ENCODE measurements at regions not wholly inside any gene's neighbourhood (a gene's known extent, or its start where the extent isn't known, plus 50 kb on each side); places are given as distances from the start of the nearest gene placed in this dataset.

DNA sequence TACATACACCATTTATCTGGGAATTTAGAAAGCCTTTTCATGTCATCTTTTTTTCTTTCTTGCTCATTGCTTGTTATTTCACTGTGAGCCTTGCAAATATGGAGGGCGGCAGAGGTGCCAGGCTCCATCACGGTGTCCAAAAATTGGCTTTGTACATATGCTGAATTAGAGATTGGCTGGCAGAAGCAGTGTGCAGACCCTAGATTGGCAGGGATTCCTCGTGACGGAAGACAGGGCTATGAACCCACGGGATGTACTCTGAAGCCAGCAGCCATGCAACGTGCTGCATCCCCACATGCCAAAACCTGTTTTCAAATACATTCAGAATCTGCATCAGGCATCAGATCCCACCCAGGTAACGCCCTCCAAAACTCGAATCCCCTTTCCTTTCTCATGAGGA is 142.8 kb downstream of the ZIC5 start:
- no peaks in the 10 kb centered on the region for H3K36me3 Mint-ChIP-seq (ENCODE audit: insufficient read depth, unreplicated experiment)
- intact Hi-C loops (cut with micrococcal nuclease) = no loop called here
- H3K9me3 Mint-ChIP-seq (ENCODE audit: unreplicated experiment) = no peaks in the 10 kb centered on the region
- no peak overlapping the region for H3K4me3 Mint-ChIP-seq (ENCODE audit: unreplicated experiment)
- TF ChIP-seq, protein P1, sequence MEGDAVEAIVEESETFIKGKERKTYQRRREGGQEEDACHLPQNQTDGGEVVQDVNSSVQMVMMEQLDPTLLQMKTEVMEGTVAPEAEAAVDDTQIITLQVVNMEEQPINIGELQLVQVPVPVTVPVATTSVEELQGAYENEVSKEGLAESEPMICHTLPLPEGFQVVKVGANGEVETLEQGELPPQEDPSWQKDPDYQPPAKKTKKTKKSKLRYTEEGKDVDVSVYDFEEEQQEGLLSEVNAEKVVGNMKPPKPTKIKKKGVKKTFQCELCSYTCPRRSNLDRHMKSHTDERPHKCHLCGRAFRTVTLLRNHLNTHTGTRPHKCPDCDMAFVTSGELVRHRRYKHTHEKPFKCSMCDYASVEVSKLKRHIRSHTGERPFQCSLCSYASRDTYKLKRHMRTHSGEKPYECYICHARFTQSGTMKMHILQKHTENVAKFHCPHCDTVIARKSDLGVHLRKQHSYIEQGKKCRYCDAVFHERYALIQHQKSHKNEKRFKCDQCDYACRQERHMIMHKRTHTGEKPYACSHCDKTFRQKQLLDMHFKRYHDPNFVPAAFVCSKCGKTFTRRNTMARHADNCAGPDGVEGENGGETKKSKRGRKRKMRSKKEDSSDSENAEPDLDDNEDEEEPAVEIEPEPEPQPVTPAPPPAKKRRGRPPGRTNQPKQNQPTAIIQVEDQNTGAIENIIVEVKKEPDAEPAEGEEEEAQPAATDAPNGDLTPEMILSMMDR (IDR thresholded peaks at IDR 0.05; ENCODE audit: unreplicated experiment) = no peak
- no peaks in the 10 kb centered on the region for H3K27me3 Mint-ChIP-seq (ENCODE audit: insufficient read depth, unreplicated experiment)
- ChIA-PET CTCF (no interaction called here), POLR2A (no interaction called here)
- DNase-seq (ENCODE audit: unreplicated experiment) = no peak
- H3K4me1 Mint-ChIP-seq (ENCODE audit: insufficient read depth, unreplicated experiment) = no peaks in the 10 kb centered on the region
- no peak overlapping the region for H3K27ac Mint-ChIP-seq (ENCODE audit: low read depth, unreplicated experiment)
- BruUV-seq (replicated peaks) = no TSS peak

DNA sequence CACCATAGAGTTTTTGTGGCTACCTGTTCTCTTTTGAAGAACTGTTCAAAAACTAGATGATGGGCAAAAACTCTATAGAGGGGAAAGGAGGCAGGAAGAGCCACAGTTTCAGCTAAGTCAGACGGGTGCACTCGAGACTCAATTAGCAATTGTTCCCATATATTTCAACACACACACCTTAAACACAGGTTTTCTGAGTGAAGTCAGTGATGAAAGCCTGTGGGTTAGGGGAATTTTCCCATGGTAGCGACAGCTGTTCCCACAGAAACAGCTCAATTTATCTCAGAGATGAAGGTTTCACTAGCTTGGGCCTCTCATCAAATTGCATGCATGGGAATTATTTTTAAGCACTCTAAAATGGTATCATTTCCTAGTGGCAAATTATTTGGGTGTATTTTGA is 143.4 kb downstream of the ZIC5 start:
- no TSS peak for BruUV-seq (replicated peaks)
- no peak for DNase-seq (ENCODE audit: unreplicated experiment)
- H3K4me1 Mint-ChIP-seq (ENCODE audit: insufficient read depth, unreplicated experiment) = no peaks in the 10 kb centered on the region
- ChIA-PET POLR2A (no interaction called here), CTCF (no interaction called here)
- H3K27ac Mint-ChIP-seq (ENCODE audit: low read depth, unreplicated experiment) = no peak overlapping the region
- TF ChIP-seq, protein P1 (IDR thresholded peaks at IDR 0.05; ENCODE audit: unreplicated experiment) = no peak
- no peaks in the 10 kb centered on the region for H3K36me3 Mint-ChIP-seq (ENCODE audit: insufficient read depth, unreplicated experiment)
- intact Hi-C loops (cut with micrococcal nuclease) = no loop called here
- H3K4me3 Mint-ChIP-seq (ENCODE audit: unreplicated experiment) = no peak overlapping the region
- no peaks in the 10 kb centered on the region for H3K9me3 Mint-ChIP-seq (ENCODE audit: unreplicated experiment)
- H3K27me3 Mint-ChIP-seq (ENCODE audit: insufficient read depth, unreplicated experiment) = no peaks in the 10 kb centered on the region

DNA sequence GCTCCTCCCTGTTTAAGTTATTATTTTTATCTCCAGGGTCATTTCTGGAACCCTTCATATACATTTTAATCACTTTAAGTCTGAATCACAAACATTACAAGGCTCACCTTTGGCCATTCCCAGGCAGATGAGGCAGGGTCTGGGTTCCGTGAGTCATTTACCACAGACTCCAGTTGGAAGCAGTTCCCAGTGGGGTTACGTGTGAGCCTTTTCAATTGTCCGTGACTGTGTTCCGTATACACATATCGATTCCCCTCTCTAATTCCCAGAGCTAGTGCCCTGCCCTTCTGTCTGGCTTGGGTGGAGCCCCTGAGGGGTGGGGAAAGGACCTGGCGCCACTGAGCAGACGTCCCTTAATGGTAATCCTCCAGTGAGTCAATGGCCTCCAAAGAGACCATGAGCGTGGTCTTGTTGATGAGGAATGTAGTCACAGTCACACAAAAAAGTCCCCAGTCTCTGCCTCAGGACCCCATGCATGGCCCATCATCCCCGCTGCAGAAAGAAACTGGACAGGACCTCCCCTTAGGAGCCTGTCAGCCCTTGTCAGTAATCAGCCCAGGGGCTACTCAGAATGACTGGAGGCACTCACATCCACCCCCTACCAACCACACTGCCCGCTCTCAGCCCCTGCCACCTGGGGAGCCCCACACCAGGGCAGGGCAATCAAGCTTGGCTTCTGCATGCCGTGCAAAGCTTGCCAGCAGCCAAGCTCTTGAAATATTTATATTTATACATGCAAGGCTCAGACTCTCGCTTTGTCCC is 144.4 kb downstream of the ZIC5 start:
- Mint-ChIP-seq H3K9me3 (ENCODE audit: unreplicated experiment) (no peaks in the 10 kb centered on the region), H3K36me3 (ENCODE audit: insufficient read depth, unreplicated experiment) (no peaks in the 10 kb centered on the region), H3K4me3 (ENCODE audit: unreplicated experiment) (no peak overlapping the region), H3K4me1 (ENCODE audit: insufficient read depth, unreplicated experiment) (no peaks in the 10 kb centered on the region), H3K27me3 (ENCODE audit: insufficient read depth, unreplicated experiment) (no peaks in the 10 kb centered on the region), H3K27ac (ENCODE audit: low read depth, unreplicated experiment) (no peak overlapping the region)
- ChIA-PET POLR2A (no interaction called here), CTCF (no interaction called here)
- DNase-seq (ENCODE audit: unreplicated experiment) = no peak
- no TSS peak for BruUV-seq (replicated peaks)
- intact Hi-C loops (cut with micrococcal nuclease) = no loop called here
- TF ChIP-seq, protein P1 (IDR thresholded peaks at IDR 0.05; ENCODE audit: unreplicated experiment) = no peak

DNA sequence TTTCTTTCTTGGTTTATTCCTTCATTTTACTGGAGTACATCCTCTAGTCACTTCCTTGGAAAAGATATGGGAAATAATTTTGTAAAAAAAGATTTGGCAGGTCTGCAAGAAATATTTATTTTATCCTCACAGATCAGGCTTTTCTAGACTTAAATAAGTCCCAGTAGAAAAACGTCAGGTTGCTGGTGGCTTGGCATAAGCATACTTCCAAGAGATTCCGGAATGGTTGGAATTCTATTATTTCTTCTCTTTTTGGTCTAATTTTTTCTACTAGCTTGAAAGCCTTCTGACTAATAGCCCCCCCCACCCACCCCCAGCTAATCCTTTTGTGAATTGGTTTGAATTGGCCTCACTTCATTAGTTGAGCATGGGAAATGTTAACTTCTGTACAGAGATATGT is 147.6 kb downstream of the ZIC5 start:
- no TSS peak for BruUV-seq (replicated peaks)
- CTCF ChIA-PET = interaction anchor here (0.6 to 1.2 kb wide), 2 partner anchors 73 to 700 kb away, joined by 3 read pairs; no protein-coding TSS in a partner anchor

More for the DNA sequence above, 147.6 kb downstream of the ZIC5 start:
- H3K9me3 Mint-ChIP-seq (ENCODE audit: unreplicated experiment) = peaks cover 7% of the 10 kb centered on the region
- H3K4me1 Mint-ChIP-seq (ENCODE audit: insufficient read depth, unreplicated experiment) = no peaks in the 10 kb centered on the region
- no peak overlapping the region for H3K4me3 Mint-ChIP-seq (ENCODE audit: unreplicated experiment)
- TF ChIP-seq, protein P1 (IDR thresholded peaks at IDR 0.05; ENCODE audit: unreplicated experiment) = no peak
- intact Hi-C loops (cut with micrococcal nuclease) = no loop called here
- H3K27ac Mint-ChIP-seq (ENCODE audit: low read depth, unreplicated experiment) = no peak overlapping the region
- POLR2A ChIA-PET = no interaction called here
- H3K27me3 Mint-ChIP-seq (ENCODE audit: insufficient read depth, unreplicated experiment) = no peaks in the 10 kb centered on the region
- H3K36me3 Mint-ChIP-seq (ENCODE audit: insufficient read depth, unreplicated experiment) = no peaks in the 10 kb centered on the region
- DNase-seq (ENCODE audit: unreplicated experiment) = no peak

Data from MCF 10A (cell line).